ENCODE measurements at regions not wholly inside any gene's neighbourhood (a gene's known extent, or its start where the extent isn't known, plus 50 kb on each side); places are given as distances from the start of the nearest gene placed in this dataset.

GRCh38 chr5:41617843-41618515 is 107.6 kb upstream of the PLCXD3 start:
- Mint-ChIP-seq H3K4me1 (ENCODE audit: low read depth, unreplicated experiment) (no peaks in the 10 kb centered on the region), H3K4me3 (ENCODE audit: unreplicated experiment) (no peak overlapping the region), H3K27me3 (ENCODE audit: unreplicated experiment) (no peaks in the 10 kb centered on the region), H3K27ac (ENCODE audit: unreplicated experiment) (no peak overlapping the region), H3K9me3 (ENCODE audit: unreplicated experiment) (no peaks in the 10 kb centered on the region), H3K36me3 (ENCODE audit: unreplicated experiment) (no peaks in the 10 kb centered on the region)
- DNase-seq, result no peak
- TF ChIP-seq, protein P1, sequence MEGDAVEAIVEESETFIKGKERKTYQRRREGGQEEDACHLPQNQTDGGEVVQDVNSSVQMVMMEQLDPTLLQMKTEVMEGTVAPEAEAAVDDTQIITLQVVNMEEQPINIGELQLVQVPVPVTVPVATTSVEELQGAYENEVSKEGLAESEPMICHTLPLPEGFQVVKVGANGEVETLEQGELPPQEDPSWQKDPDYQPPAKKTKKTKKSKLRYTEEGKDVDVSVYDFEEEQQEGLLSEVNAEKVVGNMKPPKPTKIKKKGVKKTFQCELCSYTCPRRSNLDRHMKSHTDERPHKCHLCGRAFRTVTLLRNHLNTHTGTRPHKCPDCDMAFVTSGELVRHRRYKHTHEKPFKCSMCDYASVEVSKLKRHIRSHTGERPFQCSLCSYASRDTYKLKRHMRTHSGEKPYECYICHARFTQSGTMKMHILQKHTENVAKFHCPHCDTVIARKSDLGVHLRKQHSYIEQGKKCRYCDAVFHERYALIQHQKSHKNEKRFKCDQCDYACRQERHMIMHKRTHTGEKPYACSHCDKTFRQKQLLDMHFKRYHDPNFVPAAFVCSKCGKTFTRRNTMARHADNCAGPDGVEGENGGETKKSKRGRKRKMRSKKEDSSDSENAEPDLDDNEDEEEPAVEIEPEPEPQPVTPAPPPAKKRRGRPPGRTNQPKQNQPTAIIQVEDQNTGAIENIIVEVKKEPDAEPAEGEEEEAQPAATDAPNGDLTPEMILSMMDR (IDR thresholded peaks at IDR 0.05; ENCODE audit: partially characterized antibody, unreplicated experiment), result no peak

GRCh38 chr5:41610386-41610785 is 100.0 kb upstream of the PLCXD3 start:
- Mint-ChIP-seq H3K27ac (ENCODE audit: unreplicated experiment) (no peak overlapping the region), H3K4me1 (ENCODE audit: low read depth, unreplicated experiment) (no peaks in the 10 kb centered on the region), H3K36me3 (ENCODE audit: unreplicated experiment) (no peaks in the 10 kb centered on the region), H3K9me3 (ENCODE audit: unreplicated experiment) (peaks cover 2% of the 10 kb centered on the region), H3K27me3 (ENCODE audit: unreplicated experiment) (no peaks in the 10 kb centered on the region), H3K4me3 (ENCODE audit: unreplicated experiment) (no peak overlapping the region)
- TF ChIP-seq, protein P1 (IDR thresholded peaks at IDR 0.05; ENCODE audit: partially characterized antibody, unreplicated experiment), result no peak
- DNase-seq, result no peak

GRCh38 chr5:41600731-41601130 is 90.3 kb upstream of the PLCXD3 start:
- DNase-seq, result no peak
- Mint-ChIP-seq H3K4me1 (ENCODE audit: low read depth, unreplicated experiment) (no peaks in the 10 kb centered on the region), H3K4me3 (ENCODE audit: unreplicated experiment) (no peak overlapping the region), H3K27ac (ENCODE audit: unreplicated experiment) (no peak overlapping the region), H3K9me3 (ENCODE audit: unreplicated experiment) (no peaks in the 10 kb centered on the region), H3K36me3 (ENCODE audit: unreplicated experiment) (no peaks in the 10 kb centered on the region), H3K27me3 (ENCODE audit: unreplicated experiment) (no peaks in the 10 kb centered on the region)
- TF ChIP-seq, protein P1 (IDR thresholded peaks at IDR 0.05; ENCODE audit: partially characterized antibody, unreplicated experiment), result no peak

GRCh38 chr5:41598011-41598410 is 87.6 kb upstream of the PLCXD3 start:
- no peak overlapping the region for H3K27ac Mint-ChIP-seq (ENCODE audit: unreplicated experiment)
- no peaks in the 10 kb centered on the region for H3K9me3 Mint-ChIP-seq (ENCODE audit: unreplicated experiment)
- no peak for DNase-seq
- no peak overlapping the region for H3K4me3 Mint-ChIP-seq (ENCODE audit: unreplicated experiment)
- no peaks in the 10 kb centered on the region for H3K4me1 Mint-ChIP-seq (ENCODE audit: low read depth, unreplicated experiment)
- H3K27me3 Mint-ChIP-seq (ENCODE audit: unreplicated experiment), result no peaks in the 10 kb centered on the region
- H3K36me3 Mint-ChIP-seq (ENCODE audit: unreplicated experiment), result no peaks in the 10 kb centered on the region
- TF ChIP-seq, protein P1 (IDR thresholded peaks at IDR 0.05; ENCODE audit: partially characterized antibody, unreplicated experiment), result no peak

DNA sequence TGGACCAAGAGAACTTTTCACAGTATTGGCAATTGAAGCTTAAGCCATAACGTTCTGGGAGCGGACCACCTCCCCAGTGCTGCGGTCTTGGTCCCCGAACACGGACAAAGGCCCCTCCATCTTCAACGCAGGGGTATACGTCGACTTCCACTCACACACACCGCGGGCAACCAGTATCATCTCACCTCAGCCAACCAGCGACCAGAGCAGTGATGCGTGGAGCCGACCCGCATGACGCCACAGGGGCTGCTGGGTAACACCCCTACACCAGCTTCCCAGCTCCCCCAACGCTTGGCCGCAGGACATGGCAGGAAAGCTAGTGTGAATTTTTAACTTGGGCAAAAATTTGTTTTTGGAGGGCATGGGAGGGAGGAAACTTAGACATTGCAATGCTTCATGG is 77.3 kb upstream of the PLCXD3 start:
- Mint-ChIP-seq H3K9me3 (ENCODE audit: unreplicated experiment) (no peaks in the 10 kb centered on the region), H3K36me3 (ENCODE audit: unreplicated experiment) (no peaks in the 10 kb centered on the region), H3K27me3 (ENCODE audit: unreplicated experiment) (no peaks in the 10 kb centered on the region), H3K4me3 (ENCODE audit: unreplicated experiment) (no peak overlapping the region), H3K27ac (ENCODE audit: unreplicated experiment) (no peak overlapping the region), H3K4me1 (ENCODE audit: low read depth, unreplicated experiment) (no peaks in the 10 kb centered on the region)
- TF ChIP-seq, protein P1 (IDR thresholded peaks at IDR 0.05; ENCODE audit: partially characterized antibody, unreplicated experiment), result no peak
- no peak for DNase-seq
